SK-N-SH treated with all-trans-retinoic acid at 6 μM for 48 hours (cell line): ENCODE measurements at regions not wholly inside any gene's neighbourhood (a gene's known extent, or its start where the extent isn't known, plus 50 kb on each side); places are given as distances from the start of the nearest gene placed in this dataset.

Experiments
- TCF4 ChIP-seq: fragments of 250-450 bp; sonication (Bioruptor Pico); IDR thresholded peaks from 2 replicates; pipeline ENCODE4 v1.8.0; 2021; ENCODE audit warnings: mild to moderate bottlenecking, moderate library complexity, borderline replicate concordance
- TF ChIP-seq, protein P1 (sequence below): fragments of 250-450 bp; sonication (Bioruptor Pico); IDR thresholded peaks from 2 replicates; pipeline ENCODE4 v1.5.1; 2021; ENCODE audit warnings: mild to moderate bottlenecking, moderate library complexity

DNA sequence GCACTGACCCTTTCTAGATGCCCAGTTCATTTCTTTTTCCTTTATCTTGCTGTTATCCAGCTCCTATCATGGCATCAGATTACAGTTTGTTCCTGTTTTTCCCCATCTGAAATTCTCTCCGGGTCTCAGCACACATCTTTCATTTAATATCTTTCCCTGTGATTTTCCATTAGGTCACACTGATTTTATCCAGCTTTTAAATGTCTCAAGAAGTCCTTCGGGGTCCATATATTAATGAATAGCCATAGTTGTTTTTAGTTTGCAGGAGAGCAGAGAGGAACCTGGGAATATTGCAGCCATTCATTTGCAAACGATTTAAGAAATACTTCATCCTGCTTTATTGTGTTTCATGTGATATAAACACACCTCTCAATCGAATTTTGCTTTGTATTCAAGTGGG lies 374.2 kb downstream of the TDRD15 start:
- TF ChIP-seq, protein P1, sequence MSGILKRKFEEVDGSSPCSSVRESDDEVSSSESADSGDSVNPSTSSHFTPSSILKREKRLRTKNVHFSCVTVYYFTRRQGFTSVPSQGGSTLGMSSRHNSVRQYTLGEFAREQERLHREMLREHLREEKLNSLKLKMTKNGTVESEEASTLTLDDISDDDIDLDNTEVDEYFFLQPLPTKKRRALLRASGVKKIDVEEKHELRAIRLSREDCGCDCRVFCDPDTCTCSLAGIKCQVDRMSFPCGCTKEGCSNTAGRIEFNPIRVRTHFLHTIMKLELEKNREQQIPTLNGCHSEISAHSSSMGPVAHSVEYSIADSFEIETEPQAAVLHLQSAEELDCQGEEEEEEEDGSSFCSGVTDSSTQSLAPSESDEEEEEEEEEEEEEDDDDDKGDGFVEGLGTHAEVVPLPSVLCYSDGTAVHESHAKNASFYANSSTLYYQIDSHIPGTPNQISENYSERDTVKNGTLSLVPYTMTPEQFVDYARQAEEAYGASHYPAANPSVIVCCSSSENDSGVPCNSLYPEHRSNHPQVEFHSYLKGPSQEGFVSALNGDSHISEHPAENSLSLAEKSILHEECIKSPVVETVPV (CRISPR knock-in tag) = no peak
- TF ChIP-seq TCF4 (CRISPR knock-in tag) = no peak
